ENCODE measurements at regions not wholly inside any gene's neighbourhood (a gene's known extent, or its start where the extent isn't known, plus 50 kb on each side); places are given as distances from the start of the nearest gene placed in this dataset.

DNA sequence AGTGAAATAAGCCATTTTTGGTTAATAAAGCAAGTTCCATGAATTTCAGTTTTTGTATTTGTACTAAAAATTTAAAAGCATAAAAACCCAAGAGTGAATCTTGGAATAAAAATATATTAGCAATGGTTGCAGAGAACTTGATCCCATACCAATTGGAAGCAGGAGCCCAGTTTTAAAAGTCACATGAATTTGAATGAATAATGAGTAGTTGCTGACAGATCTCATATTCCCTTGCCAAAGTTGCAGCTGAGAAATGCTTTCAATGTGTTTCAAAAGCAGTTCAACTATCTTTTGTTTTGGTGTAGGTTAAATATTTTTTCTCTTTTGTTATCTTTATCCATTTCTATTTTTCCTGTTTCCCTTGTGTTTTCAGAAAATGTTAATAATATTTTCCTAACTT is 818.6 kb downstream of the CDH18 start:
- TF ChIP-seq, protein P1, sequence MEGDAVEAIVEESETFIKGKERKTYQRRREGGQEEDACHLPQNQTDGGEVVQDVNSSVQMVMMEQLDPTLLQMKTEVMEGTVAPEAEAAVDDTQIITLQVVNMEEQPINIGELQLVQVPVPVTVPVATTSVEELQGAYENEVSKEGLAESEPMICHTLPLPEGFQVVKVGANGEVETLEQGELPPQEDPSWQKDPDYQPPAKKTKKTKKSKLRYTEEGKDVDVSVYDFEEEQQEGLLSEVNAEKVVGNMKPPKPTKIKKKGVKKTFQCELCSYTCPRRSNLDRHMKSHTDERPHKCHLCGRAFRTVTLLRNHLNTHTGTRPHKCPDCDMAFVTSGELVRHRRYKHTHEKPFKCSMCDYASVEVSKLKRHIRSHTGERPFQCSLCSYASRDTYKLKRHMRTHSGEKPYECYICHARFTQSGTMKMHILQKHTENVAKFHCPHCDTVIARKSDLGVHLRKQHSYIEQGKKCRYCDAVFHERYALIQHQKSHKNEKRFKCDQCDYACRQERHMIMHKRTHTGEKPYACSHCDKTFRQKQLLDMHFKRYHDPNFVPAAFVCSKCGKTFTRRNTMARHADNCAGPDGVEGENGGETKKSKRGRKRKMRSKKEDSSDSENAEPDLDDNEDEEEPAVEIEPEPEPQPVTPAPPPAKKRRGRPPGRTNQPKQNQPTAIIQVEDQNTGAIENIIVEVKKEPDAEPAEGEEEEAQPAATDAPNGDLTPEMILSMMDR (IDR thresholded peaks at IDR 0.05), result no peak
- TF ChIP-seq POLR2AphosphoS5 (IDR thresholded peaks at IDR 0.05; ENCODE audit: insufficient read depth in 1 of 2, low read depth in 1 of 2), result no peak

All from vagina (tissue), 2 donors.